ENCODE measurements at regions not wholly inside any gene's neighbourhood (a gene's known extent, or its start where the extent isn't known, plus 50 kb on each side); places are given as distances from the start of the nearest gene placed in this dataset.
"Not testable (repeated sequence)": the region's sequence is repeated elsewhere in the genome, so short reads cannot be mapped to it uniquely, and the experiment has no call there.

GRCh38 chr2:87531968-87532715, 215.7 kb upstream of the PLGLB2 start:
- H2AFZ ChIP-seq (ENCODE audit: low read length); POLR2A ChIA-PET; H3K9me3 ChIP-seq (ENCODE audit: low read length); H3K27me3 ChIP-seq (ENCODE audit: control insufficient read depth in 1 of 2, insufficient read depth in 2 of 2, low read length in 2 of 2); H3K9ac ChIP-seq (ENCODE audit: insufficient read depth, low read depth, low read length); H3K4me3 ChIP-seq (replicated peaks in 1 of 3; ENCODE audit: insufficient read depth in 1 of 3, low read depth in 2 of 3, low read length in 3 of 3); BruUV-seq (replicated peaks); H3K36me3 ChIP-seq (replicated peaks in 1 of 2; ENCODE audit: control insufficient read depth in 1 of 2, insufficient read depth in 2 of 2, low read length in 2 of 2); in situ Hi-C loops (cut with HindIII; ENCODE audit: extremely low pct_ligation_motif_present, low pct_unique_long_range_greater_than_20kb); H4K20me1 ChIP-seq (ENCODE audit: insufficient read depth, low read length); FAIRE-seq; CTCF ChIA-PET (ENCODE audit: low intra/inter-chr PET ratio, low total read pairs); H3K27ac ChIP-seq (ENCODE audit: extremely low read length, insufficient read depth, low read length); H3K4me2 ChIP-seq (ENCODE audit: low read depth, low read length); intact Hi-C loops (cut with micrococcal nuclease; ENCODE audit: unreplicated experiment); H3K79me2 ChIP-seq (ENCODE audit: insufficient read depth, low read length); TF ChIP-seq FOXA1, SOX13, FOXP1 (IDR thresholded peaks at IDR 0.05): not testable (repeated sequence)
- TF ChIP-seq FOXP4 (CRISPR knock-in tag; IDR thresholded peaks at IDR 0.05) (peak; percentile 75), FOXA3 (CRISPR knock-in tag; IDR thresholded peaks at IDR 0.05) (peak; percentile 82), SP5 (CRISPR knock-in tag; IDR thresholded peaks at IDR 0.05; ENCODE audit: borderline replicate concordance, low read depth) (peak; percentile 45; the same call in 1 of the 2 replicates), FOSL2 (CRISPR knock-in tag; IDR thresholded peaks at IDR 0.05) (0 out of 2 replicates have a peak, but pooled peaks have one; percentile 7), GATAD2A (CRISPR knock-in tag; IDR thresholded peaks at IDR 0.05) (peak; percentile 45; the same call in 1 of the 2 replicates), BCL6 (CRISPR knock-in tag; IDR thresholded peaks at IDR 0.05) (0 out of 2 replicates have a peak, but pooled peaks have one; percentile 10), SOX5 (CRISPR knock-in tag; IDR thresholded peaks at IDR 0.05; ENCODE audit: borderline replicate concordance) (peak; percentile 34; the same call in 1 of the 2 replicates), FOXA1 (CRISPR knock-in tag; IDR thresholded peaks at IDR 0.05) (peak; percentile 66), ARID5B (CRISPR knock-in tag; IDR thresholded peaks at IDR 0.05) (peak; percentile 73), RARA (CRISPR knock-in tag; IDR thresholded peaks at IDR 0.05) (0 out of 2 replicates have a peak, but pooled peaks have one; percentile 7), SOX13 (CRISPR knock-in tag; conservative IDR thresholded peaks at IDR 0.05 in 1 of 2, IDR thresholded peaks at IDR 0.05 in 1 of 2) (peak in 1 of 2 experiments; percentile 53; a peak in 2 of 4 replicates), FOXP1 (CRISPR knock-in tag; IDR thresholded peaks at IDR 0.05) (peak; percentile 80), SAP130 (CRISPR knock-in tag; IDR thresholded peaks at IDR 0.05; ENCODE audit: low read depth) (peak; percentile 67)
- peaks cover 26% of the 10 kb centered on the region for H3K4me1 ChIP-seq (ENCODE audit: insufficient read depth, low read length)
- peak; percentile 72 for ATAC-seq
- peak; percentile 5 for DNase-seq (ENCODE audit: low spot score)
- 28% methylated on average over 5 of the region's 7 CpGs for WGBS (ENCODE audit: low lambda C conversion rate)
